ENCODE measurements at regions not wholly inside any gene's neighbourhood (a gene's known extent, or its start where the extent isn't known, plus 50 kb on each side); places are given as distances from the start of the nearest gene placed in this dataset.

DNA sequence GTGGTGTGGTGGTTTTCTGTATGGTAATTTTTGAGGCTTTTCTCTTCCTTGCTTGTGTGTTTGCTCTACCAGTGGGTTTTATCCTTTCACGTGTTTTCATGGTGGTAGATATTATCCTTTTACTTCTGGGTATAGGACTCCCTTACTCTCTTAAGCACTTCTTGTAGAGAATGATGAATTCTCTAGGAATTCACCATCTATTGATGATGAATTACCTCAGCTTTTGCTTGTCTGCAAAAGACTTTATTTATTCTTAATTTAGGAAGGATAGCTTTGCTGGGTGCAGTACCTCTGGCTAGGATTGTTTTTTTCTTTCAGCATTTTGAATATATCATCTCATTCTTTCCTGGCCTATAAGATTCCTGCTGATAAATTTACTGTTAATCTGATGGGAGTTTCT, 415.3 kb downstream of the PDGFC start:
- TF ChIP-seq, protein P1, sequence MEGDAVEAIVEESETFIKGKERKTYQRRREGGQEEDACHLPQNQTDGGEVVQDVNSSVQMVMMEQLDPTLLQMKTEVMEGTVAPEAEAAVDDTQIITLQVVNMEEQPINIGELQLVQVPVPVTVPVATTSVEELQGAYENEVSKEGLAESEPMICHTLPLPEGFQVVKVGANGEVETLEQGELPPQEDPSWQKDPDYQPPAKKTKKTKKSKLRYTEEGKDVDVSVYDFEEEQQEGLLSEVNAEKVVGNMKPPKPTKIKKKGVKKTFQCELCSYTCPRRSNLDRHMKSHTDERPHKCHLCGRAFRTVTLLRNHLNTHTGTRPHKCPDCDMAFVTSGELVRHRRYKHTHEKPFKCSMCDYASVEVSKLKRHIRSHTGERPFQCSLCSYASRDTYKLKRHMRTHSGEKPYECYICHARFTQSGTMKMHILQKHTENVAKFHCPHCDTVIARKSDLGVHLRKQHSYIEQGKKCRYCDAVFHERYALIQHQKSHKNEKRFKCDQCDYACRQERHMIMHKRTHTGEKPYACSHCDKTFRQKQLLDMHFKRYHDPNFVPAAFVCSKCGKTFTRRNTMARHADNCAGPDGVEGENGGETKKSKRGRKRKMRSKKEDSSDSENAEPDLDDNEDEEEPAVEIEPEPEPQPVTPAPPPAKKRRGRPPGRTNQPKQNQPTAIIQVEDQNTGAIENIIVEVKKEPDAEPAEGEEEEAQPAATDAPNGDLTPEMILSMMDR (conservative IDR thresholded peaks at IDR 0.05; ENCODE audit: low read depth in 2 of 2): no peak
- TF ChIP-seq EZH2 (IDR thresholded peaks at IDR 0.05; ENCODE audit: low read depth, unreplicated experiment) (no peak), POLR2AphosphoS5 (IDR thresholded peaks at IDR 0.05; ENCODE audit: low read depth) (no peak), NANOG (IDR thresholded peaks at IDR 0.05; ENCODE audit: borderline replicate concordance) (no peak), CREB1 (CRISPR knock-in tag; IDR thresholded peaks at IDR 0.05; ENCODE audit: low read depth) (no peak), ZNF114 (CRISPR knock-in tag; IDR thresholded peaks at IDR 0.05) (no peak), EZH2phosphoT487 (IDR thresholded peaks at IDR 0.05; ENCODE audit: unreplicated experiment) (no peak), JUNB (IDR thresholded peaks at IDR 0.05; ENCODE audit: unreplicated experiment) (no peak), STAT1 (IDR thresholded peaks at IDR 0.05; ENCODE audit: unreplicated experiment) (no peak), ZNF331 (CRISPR knock-in tag; IDR thresholded peaks at IDR 0.05; ENCODE audit: low read depth) (no peak)
- TF ChIP-seq, protein P2, sequence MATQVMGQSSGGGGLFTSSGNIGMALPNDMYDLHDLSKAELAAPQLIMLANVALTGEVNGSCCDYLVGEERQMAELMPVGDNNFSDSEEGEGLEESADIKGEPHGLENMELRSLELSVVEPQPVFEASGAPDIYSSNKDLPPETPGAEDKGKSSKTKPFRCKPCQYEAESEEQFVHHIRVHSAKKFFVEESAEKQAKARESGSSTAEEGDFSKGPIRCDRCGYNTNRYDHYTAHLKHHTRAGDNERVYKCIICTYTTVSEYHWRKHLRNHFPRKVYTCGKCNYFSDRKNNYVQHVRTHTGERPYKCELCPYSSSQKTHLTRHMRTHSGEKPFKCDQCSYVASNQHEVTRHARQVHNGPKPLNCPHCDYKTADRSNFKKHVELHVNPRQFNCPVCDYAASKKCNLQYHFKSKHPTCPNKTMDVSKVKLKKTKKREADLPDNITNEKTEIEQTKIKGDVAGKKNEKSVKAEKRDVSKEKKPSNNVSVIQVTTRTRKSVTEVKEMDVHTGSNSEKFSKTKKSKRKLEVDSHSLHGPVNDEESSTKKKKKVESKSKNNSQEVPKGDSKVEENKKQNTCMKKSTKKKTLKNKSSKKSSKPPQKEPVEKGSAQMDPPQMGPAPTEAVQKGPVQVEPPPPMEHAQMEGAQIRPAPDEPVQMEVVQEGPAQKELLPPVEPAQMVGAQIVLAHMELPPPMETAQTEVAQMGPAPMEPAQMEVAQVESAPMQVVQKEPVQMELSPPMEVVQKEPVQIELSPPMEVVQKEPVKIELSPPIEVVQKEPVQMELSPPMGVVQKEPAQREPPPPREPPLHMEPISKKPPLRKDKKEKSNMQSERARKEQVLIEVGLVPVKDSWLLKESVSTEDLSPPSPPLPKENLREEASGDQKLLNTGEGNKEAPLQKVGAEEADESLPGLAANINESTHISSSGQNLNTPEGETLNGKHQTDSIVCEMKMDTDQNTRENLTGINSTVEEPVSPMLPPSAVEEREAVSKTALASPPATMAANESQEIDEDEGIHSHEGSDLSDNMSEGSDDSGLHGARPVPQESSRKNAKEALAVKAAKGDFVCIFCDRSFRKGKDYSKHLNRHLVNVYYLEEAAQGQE (IDR thresholded peaks at IDR 0.05; ENCODE audit: unreplicated experiment): no peak
- TF ChIP-seq, protein P3, sequence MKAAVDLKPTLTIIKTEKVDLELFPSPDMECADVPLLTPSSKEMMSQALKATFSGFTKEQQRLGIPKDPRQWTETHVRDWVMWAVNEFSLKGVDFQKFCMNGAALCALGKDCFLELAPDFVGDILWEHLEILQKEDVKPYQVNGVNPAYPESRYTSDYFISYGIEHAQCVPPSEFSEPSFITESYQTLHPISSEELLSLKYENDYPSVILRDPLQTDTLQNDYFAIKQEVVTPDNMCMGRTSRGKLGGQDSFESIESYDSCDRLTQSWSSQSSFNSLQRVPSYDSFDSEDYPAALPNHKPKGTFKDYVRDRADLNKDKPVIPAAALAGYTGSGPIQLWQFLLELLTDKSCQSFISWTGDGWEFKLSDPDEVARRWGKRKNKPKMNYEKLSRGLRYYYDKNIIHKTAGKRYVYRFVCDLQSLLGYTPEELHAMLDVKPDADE (IDR thresholded peaks at IDR 0.05): no peak

Measured in GM23338 (cell line).